GM23248 (cell line): ENCODE measurements at regions not wholly inside any gene's neighbourhood (a gene's known extent, or its start where the extent isn't known, plus 50 kb on each side); places are given as distances from the start of the nearest gene placed in this dataset.

Experiments
- EZH2 ChIP-seq: fragments of 200-600 bp; sonication (generic); IDR thresholded peaks from 2 replicates; pipeline ENCODE4 v1.6.1; 2018; ENCODE audit warnings: antibody characterized with exemption, mild to moderate bottlenecking; ENCODE audit not compliant: insufficient read depth, poor library complexity, severe bottlenecking
- EZH2phosphoT487 ChIP-seq: fragments of 200-600 bp; sonication (generic); IDR thresholded peaks from 2 replicates; pipeline ENCODE4 v1.6.1; 2018; ENCODE audit warnings: antibody characterized with exemption, moderate library complexity, mild to moderate bottlenecking, low read depth; ENCODE audit not compliant: insufficient read depth

DNA sequence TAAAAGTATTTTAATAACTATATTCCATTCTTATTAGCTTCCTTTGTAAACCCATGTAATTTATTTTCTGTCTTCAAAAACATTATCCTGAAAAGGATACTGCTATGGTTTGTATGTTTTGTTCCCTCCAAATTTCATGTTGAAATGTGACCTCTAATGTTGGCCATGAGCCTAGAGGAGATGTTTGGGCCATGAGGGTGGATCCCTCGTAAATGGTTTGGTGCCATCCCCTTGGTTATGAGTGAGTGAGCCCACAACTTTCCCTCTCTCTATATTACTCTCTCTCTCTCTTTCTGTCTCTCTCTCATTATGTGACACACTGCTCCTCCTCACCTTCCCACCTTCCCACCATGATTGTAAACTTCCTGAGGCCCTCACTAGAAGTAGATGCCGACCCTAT lies 357.7 kb downstream of the MFSD1 start:
- no peak for TF ChIP-seq EZH2
- TF ChIP-seq EZH2phosphoT487 = no peak
